SK-N-SH (cell line): ENCODE measurements at regions not wholly inside any gene's neighbourhood (a gene's known extent, or its start where the extent isn't known, plus 50 kb on each side); places are given as distances from the start of the nearest gene placed in this dataset.

ENCODE experiments used
- CTCF ChIA-PET: fragments of 300-600, 350-600 bp; formaldehyde crosslinking; extraction: SDS; loops from one replicate; lab custom pipeline; 2021; lab: Yijun Ruan, JAX
- POLR2A ChIA-PET: fragments of 350-600 bp; sonication (Branson Sonifier 250); formaldehyde crosslinking; extraction: SDS; loops from one replicate; lab custom pipeline; 2020; ENCODE audit warnings: antibody characterized with exemption, inconsistent platforms; lab: Yijun Ruan, JAX
- DNase-seq: peaks from one replicate; pipeline ENCODE4 v3.0.0; 2012
- H2AFZ ChIP-seq: fragments of 200-600 bp; sonication (generic); 2 replicates; pipeline ENCODE4 v1.8.1; 2016; ENCODE audit warnings: antibody characterized with exemption, mild to moderate bottlenecking, low read depth
- H3F3A ChIP-seq: fragments of 200-600 bp; sonication (generic); replicated peaks from 2 replicates; pipeline ENCODE3; 2016; ENCODE audit warnings: antibody characterized with exemption, mild to moderate bottlenecking; ENCODE audit not compliant: insufficient read depth
- H3K27ac ChIP-seq, 2 experiments: fragments of 200-500 bp in 1 of 2; fragments of 200-600 bp in 1 of 2; sonication (Bioruptor generic) in 1 of 2; sonication (generic), shearing (Covaris generic) in 1 of 2; 2 replicates each; pipeline versions ENCODE4 v1.5.1 to v1.6.1; 2014 to 2016; ENCODE audit warnings: low read depth in 2 of 2, inconsistent platforms in 1 of 2, low read length in 1 of 2, mild to moderate bottlenecking in 1 of 2, mixed read lengths in 1 of 2
- H3K27me3 ChIP-seq: fragments of 200-600 bp; sonication (generic), shearing (Covaris generic); 2 replicates; pipeline ENCODE4 v1.6.1; 2016; ENCODE audit warnings: mixed run types; ENCODE audit not compliant: insufficient read depth
- H3K36me3 ChIP-seq, 2 experiments: fragments of 200-500 bp in 1 of 2; fragments of 200-600 bp in 1 of 2; sonication (Bioruptor generic) in 1 of 2; sonication (generic) in 1 of 2; replicated peaks in 1 of 2; 2 replicates each; pipeline versions ENCODE3 to v1.5.1; 2014 to 2016; ENCODE audit warnings: low read length in 1 of 2, mild to moderate bottlenecking in 1 of 2; ENCODE audit not compliant: insufficient read depth in 2 of 2, control insufficient read depth in 1 of 2
- H3K4me1 ChIP-seq, 2 experiments: fragments of 200-500 bp in 1 of 2; fragments of 200-600 bp in 1 of 2; sonication (Bioruptor generic) in 1 of 2; sonication (generic), shearing (Covaris generic) in 1 of 2; 2 replicates each; pipeline versions ENCODE4 v1.5.1 to v1.6.1; 2014 to 2016; ENCODE audit warnings: low read depth in 1 of 2, low read length in 1 of 2, mixed run types in 1 of 2; ENCODE audit not compliant: insufficient read depth in 2 of 2, control insufficient read depth in 1 of 2
- H3K4me2 ChIP-seq: fragments of 200-600 bp; sonication (generic), shearing (Covaris generic); 2 replicates; pipeline ENCODE4 v1.6.1; 2017; ENCODE audit warnings: mixed run types
- H3K4me3 ChIP-seq, 2 experiments: fragments of 200-500 bp in 1 of 2; fragments of 200-600 bp in 1 of 2; sonication (Bioruptor generic) in 1 of 2; sonication (generic), shearing (Covaris generic) in 1 of 2; 2 replicates each; pipeline versions ENCODE4 v1.5.1 to v1.8.1; 2014 to 2016; ENCODE audit warnings: low read depth in 2 of 2, inconsistent platforms in 1 of 2, low read length in 1 of 2, mild to moderate bottlenecking in 1 of 2, mixed read lengths in 1 of 2, moderate library complexity in 1 of 2
- H3K79me2 ChIP-seq: fragments of 200-600 bp; sonication (generic); 2 replicates; pipeline ENCODE4 v1.8.1; 2017; ENCODE audit warnings: mild to moderate bottlenecking; ENCODE audit not compliant: insufficient read depth
- H3K9ac ChIP-seq: fragments of 200-600 bp; sonication (generic); 2 replicates; pipeline ENCODE4 v1.6.1; 2017; ENCODE audit warnings: mixed run types
- H3K9me2 ChIP-seq: fragments of 200-600 bp; sonication (generic); 2 replicates; pipeline ENCODE4 v1.6.1; 2017; ENCODE audit warnings: mixed run types
- H3K9me3 ChIP-seq: fragments of 200-600 bp; sonication (generic); 2 replicates; pipeline ENCODE4 v1.6.1; 2017; ENCODE audit warnings: mixed run types, mild to moderate bottlenecking, moderate library complexity
- H4K20me1 ChIP-seq: fragments of 200-600 bp; sonication (generic); 2 replicates; pipeline ENCODE4 v1.6.1; 2017; ENCODE audit warnings: mild to moderate bottlenecking, mixed run types; ENCODE audit not compliant: insufficient read depth
- EZH2phosphoT487 ChIP-seq: fragments of 200-600 bp; sonication (generic); IDR thresholded peaks from 2 replicates; pipeline ENCODE4 v1.6.1; 2017; ENCODE audit warnings: low read depth, mixed run types, mild to moderate bottlenecking, antibody characterized with exemption, moderate library complexity, borderline replicate concordance
- FOXJ3 ChIP-seq: sonication (generic); formaldehyde crosslinking; IDR thresholded peaks from 2 replicates; pipeline ENCODE4 v1.5.1; 2020; ENCODE audit warnings: mild to moderate bottlenecking, missing genetic modification reagents
- FOXM1 ChIP-seq: IDR thresholded peaks from 2 replicates; pipeline ENCODE4 v1.4.0; 2012; ENCODE audit warnings: low read depth, mild to moderate bottlenecking
- GABPA ChIP-seq: IDR thresholded peaks from 2 replicates; pipeline ENCODE4 v1.4.0; 2012; ENCODE audit warnings: low read depth, mild to moderate bottlenecking
- GATA2 ChIP-seq: sonication (generic); formaldehyde crosslinking; IDR thresholded peaks from 2 replicates; pipeline ENCODE4 v1.5.0; 2020; ENCODE audit warnings: mild to moderate bottlenecking, missing genetic modification reagents
- JUND ChIP-seq: IDR thresholded peaks from 2 replicates; pipeline ENCODE4 v1.4.0; 2012
- MXI1 ChIP-seq: IDR thresholded peaks from 2 replicates; pipeline ENCODE4 v1.6.1; 2012; ENCODE audit warnings: mild to moderate bottlenecking, low read depth, low read length, improper control_type of control experiment
- NRF1 ChIP-seq: IDR thresholded peaks from 2 replicates; pipeline ENCODE4 v1.6.1; 2012; ENCODE audit warnings: low read depth, mild to moderate bottlenecking, low read length
- PBX3 ChIP-seq: IDR thresholded peaks from 2 replicates; pipeline ENCODE4; 2012
- RCOR1 ChIP-seq: fragments of 150-350 bp; IDR thresholded peaks from 2 replicates; pipeline ENCODE4 v1.6.1; 2017; ENCODE audit warnings: antibody characterized with exemption, low read length
- RFX5 ChIP-seq: IDR thresholded peaks from 2 replicates; pipeline ENCODE4 v1.6.1; 2012; ENCODE audit warnings: mild to moderate bottlenecking, improper control_type of control experiment, low read length
- RXRA ChIP-seq: IDR thresholded peaks from 2 replicates; pipeline ENCODE4 v1.4.0; 2012; ENCODE audit warnings: low read depth, mild to moderate bottlenecking, borderline replicate concordance
- TAF1 ChIP-seq: IDR thresholded peaks from 2 replicates; pipeline ENCODE4 v1.6.1; 2012; ENCODE audit warnings: low read depth, mild to moderate bottlenecking, low read length, moderate library complexity, borderline replicate concordance
- TCF12 ChIP-seq: IDR thresholded peaks from 2 replicates; pipeline ENCODE4 v1.4.0; 2012
- ZBTB33 ChIP-seq: IDR thresholded peaks from 2 replicates; pipeline ENCODE4 v1.4.0; 2012; ENCODE audit warnings: low read depth, borderline replicate concordance
- WGBS: methylation state at CpG from one replicate; pipeline ENCODE4 v1.1.6; 2017; ENCODE audit warnings: low lambda C conversion rate; 5-methylcytosine and 5-hydroxymethylcytosine counted together

GRCh38 chr6:40798069-40798770, 211.1 kb upstream of the LRFN2 start:
- no peak for DNase-seq
- Histone ChIP-seq H3K4me3 (no peak overlapping the region), H3K9me3 (no peaks in the 10 kb centered on the region), H3K4me2 (no peak overlapping the region), H3K9me2 (no peaks in the 10 kb centered on the region), H3K4me1 (peaks cover 0 to 14% of the 10 kb centered on the region in 2 experiments; a peak in 1 of 4 replicates), H4K20me1 (no peaks in the 10 kb centered on the region), H3K27ac (no peak overlapping the region), H3K27me3 (no peaks in the 10 kb centered on the region), H3K79me2 (no peaks in the 10 kb centered on the region), H3K36me3 (no peaks in the 10 kb centered on the region), H3F3A (no peaks in the 10 kb centered on the region), H3K9ac (no peak overlapping the region), H2AFZ (no peak overlapping the region)
- POLR2A ChIA-PET = no interaction called here
- WGBS = 42% methylated on average over 7 of the region's 7 CpGs
- TF ChIP-seq JUND = no peak
- no peak for TF ChIP-seq FOXM1
- no peak for TF ChIP-seq NRF1
- TF ChIP-seq EZH2phosphoT487 = no peak
- no peak for TF ChIP-seq RFX5
- TF ChIP-seq FOXJ3 (CRISPR knock-in tag) = no peak
- no peak for TF ChIP-seq TCF12
- CTCF ChIA-PET = interaction anchor here (1.2 to 2.1 kb wide), 2 partner anchors 114 to 210 kb away, joined by 3 to 7 read pairs; no protein-coding TSS in a partner anchor

- CTCF ChIA-PET = interaction anchor here (0.8 to 1.4 kb wide), 4 partner anchors 9 to 22 kb away, joined by 3 to 4 read pairs (median 4); no protein-coding TSS in a partner anchor
- peak; percentile 64 for DNase-seq
- no peaks in the 10 kb centered on the region for H3K9me2 ChIP-seq
- 67% methylated on average over 11 of the region's 14 CpGs for WGBS
- H3K4me2 ChIP-seq = no peak overlapping the region
- H4K20me1 ChIP-seq = no peaks in the 10 kb centered on the region
- no peaks in the 10 kb centered on the region for H3K79me2 ChIP-seq
- no peaks in the 10 kb centered on the region for H3K9me3 ChIP-seq
- TF ChIP-seq GATA2 = no peak
- TF ChIP-seq TAF1 = no peak
- no peak for TF ChIP-seq GABPA
- TF ChIP-seq ZBTB33 = no peak
- TF ChIP-seq MXI1 = no peak
- no peak for TF ChIP-seq RXRA
- no peak for TF ChIP-seq PBX3
- TF ChIP-seq RCOR1 = no peak
- no peak for TF ChIP-seq RFX5
- TF ChIP-seq, all 33 proteins: peak for 0
- POLR2A ChIA-PET = no interaction called here
- H3K27ac ChIP-seq = peak overlapping the region in 1 of 2 experiments; percentile 22; a peak in 1 of 4 replicates
- peaks cover 0 to 12% of the 10 kb centered on the region in 2 experiments; a peak in 1 of 4 replicates for H3K4me1 ChIP-seq
- no peak overlapping the region for H3K4me3 ChIP-seq
- H3K9ac ChIP-seq = no peak overlapping the region
- H3F3A ChIP-seq = no peaks in the 10 kb centered on the region
- no peaks in the 10 kb centered on the region for H3K36me3 ChIP-seq
- H2AFZ ChIP-seq = no peak overlapping the region
- H3K27me3 ChIP-seq = no peaks in the 10 kb centered on the region
These were observed 209.4 kb upstream of the LRFN2 start for GRCh38 chr6:40796260-40797221.
